NCI-H2081 (cell line): ENCODE measurements at regions not wholly inside any gene's neighbourhood (a gene's known extent, or its start where the extent isn't known, plus 50 kb on each side); places are given as distances from the start of the nearest gene placed in this dataset.
A peak's percentile ranks its signal among the peaks of the same experiment; 100 is the strongest.
"Not testable (repeated sequence)": the region's sequence is repeated elsewhere in the genome, so short reads cannot be mapped to it uniquely, and the experiment has no call there.

Experiments used
- DNase-seq, 2 experiments: peaks; one replicate each; lab custom pipeline; 2025; lab: John Stamatoyannopoulos, UW

DNA sequence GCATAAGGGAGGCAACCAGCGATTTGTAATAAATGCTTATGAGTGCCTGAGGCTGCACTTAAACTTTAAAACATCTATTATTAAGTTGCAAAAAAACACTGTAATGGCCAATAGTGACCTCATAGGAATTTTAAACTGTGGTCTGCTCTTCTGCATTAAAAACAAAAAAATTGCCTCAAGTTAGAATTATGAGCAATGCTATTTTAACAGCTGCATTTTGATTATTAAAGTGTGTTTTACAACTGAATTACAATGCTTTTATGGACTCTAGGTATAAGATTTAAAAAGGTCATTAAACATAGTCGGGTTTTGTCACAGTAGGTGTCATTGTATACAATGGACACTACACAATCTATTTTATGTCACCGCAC, 528.7 kb upstream of the FANCL start:
- peak; percentile 41 to 80 for DNase-seq

DNA sequence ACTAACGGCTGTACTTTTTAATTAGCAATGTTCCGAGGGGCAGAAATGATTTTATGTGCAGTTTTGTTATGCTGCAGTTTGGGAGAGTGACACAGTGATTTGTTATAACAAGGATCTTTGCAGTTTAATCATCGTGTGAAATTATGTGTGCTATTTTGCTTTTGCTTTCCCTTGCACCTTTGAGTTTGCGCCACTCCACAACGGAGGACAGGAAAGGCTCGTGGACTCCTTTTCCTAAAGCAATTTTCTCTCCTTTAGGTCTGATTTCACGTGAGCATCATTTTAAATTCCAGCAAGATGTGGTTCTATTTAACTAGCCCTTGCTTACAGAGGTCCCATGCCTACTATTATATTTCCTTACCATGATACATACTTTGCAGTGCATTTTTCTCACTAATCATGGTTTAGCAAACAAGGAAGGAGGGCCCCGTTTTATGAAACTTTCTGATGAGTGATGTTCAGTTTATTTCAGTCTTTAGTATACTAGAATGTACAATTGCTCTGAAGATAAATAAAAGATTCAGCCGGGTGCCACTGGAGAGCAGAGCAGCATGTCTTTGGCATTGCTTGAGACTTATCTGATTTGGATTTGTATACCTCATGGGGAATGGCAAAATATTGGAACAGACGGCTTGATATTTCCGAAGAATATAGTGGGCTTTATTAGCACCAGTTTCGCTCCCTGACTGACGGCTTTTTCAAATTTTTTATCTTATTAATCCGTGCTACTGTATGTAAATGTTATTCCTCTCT, 528.2 kb upstream of the FANCL start:
- DNase-seq = peak in 1 of 2 experiments; percentile 37

DNA sequence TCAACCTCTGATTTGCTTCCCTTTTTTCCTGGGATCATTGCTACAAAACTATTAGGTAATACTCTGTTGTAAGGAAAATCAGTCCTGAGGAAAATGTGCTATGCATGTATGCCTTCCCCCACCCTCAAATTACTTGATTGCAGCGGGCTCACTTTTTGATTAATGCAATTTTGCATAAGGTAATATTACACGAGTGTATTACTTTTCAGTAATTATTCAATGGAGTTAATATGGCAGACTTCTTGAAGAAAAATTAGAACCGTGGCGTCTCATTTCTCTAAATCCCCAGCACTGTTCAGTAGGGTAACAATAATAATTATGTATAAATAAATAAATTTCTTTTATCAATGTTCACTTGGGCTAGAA, 527.6 kb upstream of the FANCL start:
- no peak for DNase-seq

DNA sequence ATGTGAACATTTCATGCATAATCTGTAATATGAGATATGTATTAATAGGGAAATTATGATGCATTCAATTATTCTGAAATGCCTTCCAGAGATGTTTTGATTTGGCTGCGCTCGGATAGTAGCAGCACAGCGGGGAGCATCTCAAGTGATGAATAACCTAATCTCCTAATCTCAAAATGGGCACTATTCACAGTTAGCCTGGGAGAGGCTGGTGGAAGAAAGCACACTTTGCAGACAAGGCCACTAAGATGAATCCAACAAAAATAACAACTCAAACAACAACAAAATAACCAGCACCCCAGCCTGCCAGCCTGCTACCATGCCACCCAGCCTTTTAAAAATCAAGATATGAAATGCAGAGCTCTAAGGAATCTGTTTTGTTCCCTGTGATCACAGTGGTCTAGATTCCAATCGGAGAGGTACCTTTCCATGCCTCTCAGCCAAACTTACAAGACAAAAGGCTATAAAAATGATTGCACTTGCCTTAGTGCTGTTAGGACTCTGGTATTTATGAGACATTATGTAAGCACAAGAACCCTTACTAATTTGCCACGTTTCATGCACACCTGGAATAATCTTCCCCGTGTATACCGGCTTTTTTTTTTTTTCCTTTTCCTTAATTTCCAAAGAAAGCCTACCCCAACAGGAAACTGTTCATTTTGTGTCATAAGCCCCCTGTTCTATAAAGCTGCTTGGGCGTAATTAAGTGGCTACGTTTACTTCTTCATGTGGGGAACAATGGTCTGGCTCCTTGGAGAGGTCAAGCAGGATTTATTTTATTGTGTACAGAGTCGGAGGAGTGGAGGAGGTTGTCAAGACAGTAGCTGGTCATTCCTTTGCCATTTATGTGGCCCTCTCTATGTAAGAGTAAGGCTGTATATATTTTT, 526.9 kb upstream of the FANCL start:
- no peak for DNase-seq

DNA sequence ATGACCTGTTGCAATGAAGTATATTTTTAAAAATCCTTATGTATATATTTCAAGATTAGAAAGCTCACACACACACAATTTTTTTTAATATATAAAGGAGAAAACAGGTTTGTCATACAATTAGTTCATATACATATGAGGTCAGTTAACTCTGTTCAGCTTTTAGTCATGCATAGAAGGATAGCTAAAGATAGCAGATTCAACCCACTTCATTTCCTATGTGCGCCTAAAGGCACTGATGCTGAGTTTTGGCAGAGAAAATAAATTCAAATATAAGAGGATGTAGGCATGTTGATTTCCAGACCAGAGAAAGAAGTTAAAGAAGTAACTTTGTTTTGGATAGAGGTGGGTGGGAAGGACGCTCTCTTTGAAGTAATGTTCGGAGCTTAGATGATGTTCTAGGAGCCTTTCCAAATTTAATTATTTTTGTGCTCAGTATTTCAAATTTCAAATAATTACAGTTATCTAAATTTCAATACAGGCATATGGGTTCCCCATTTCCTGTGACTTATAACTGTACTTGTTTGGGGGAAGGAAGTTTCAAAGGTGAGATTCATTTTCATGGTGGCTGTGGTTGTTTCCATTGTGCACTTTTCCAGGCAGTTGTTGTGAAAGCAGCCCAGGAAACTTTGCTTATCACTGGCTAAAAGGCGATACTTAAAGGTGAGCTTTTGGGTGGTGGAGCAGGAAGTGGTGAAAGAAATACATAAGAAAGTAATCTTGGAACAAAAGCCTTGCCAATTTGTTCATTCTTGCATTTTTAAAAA, 523.4 kb upstream of the FANCL start:
- DNase-seq = no peak

DNA sequence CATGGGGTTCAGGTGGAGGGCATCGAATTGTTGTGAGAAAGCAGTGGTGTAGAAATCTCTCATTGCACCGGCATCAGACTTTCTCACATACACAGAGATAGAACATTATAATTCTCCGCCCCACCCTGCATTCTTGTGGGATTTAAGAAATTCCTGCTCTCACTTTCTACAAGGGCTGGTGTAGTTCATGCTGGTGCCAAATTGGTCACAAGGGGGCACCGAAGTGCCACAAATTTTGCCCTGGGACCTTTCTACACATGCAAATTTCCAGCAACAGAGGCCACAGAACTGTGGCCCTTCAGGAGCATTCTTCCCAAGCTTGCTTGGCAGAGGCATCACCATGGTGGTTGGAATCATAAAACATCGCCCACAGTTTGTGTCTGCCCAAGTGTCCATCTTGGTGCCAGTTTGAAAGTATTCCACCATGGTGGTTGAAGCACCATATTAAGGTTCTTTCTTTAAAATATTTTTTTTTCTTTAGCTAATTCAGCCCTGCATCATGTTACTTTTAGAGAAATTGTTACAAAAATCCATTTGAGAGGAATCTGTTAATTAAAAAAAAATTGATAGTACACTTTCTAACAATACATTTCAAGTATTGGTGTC, 521.2 kb upstream of the FANCL start:
- peak; percentile 75 to 86 for DNase-seq

DNA sequence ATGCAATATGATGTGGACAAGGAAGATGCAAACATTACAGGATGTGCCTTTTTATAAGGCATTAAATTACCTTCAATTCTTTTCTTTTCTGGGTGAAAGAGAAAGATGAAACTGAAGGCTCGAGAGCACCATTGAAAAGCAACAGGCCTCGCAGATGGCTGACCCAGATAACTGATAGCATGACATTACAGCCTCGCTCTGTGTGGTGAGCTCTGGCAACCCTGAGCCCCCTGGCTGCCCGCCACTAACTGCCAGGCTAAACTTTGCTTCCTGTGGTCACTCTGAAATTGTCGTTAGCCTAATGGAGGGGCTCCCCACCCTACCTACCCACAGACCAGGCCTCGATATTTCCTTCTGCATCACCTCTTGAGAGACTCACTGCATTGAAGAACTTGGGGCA, 516.8 kb upstream of the FANCL start:
- DNase-seq = no peak

DNA sequence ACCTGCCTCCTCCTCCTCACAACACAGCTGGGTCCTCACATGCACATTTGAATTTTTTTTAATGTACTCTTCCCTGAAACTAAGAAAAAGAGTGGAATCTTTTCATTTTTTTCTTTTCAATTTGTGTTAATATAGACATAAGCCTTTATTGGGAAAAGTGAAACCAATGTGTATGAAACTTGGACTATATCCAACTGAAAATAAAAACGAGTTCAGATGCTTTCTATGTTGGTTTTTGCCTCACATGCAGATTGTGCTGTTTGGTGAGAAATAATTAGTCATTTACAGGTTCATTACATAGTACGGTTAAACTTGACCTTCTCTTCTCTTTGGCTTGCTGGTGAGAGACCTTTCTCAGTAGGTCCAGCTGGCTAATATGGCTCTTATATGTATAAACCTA, 515.2 kb upstream of the FANCL start:
- no peak for DNase-seq

DNA sequence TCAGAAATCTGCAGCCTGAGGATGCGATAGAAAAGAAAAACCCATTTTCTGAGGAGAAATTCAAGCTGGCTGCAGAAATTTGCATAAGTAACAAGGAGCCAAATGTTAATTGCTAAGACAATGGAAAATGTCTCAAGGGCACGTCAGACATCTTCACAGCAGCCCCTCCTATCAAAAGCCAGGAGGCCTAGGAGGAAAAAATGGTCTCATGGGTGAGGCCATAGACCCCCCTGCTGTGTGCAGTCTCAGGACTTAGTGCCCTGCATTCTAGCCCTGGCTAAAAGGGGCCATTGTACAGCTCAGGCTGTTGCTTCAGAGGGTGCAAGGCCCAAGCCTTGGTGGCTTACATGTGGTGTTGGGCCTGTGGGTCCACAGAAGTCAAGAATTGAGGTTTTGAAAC, 511.4 kb upstream of the FANCL start:
- DNase-seq = not testable (repeated sequence)

DNA sequence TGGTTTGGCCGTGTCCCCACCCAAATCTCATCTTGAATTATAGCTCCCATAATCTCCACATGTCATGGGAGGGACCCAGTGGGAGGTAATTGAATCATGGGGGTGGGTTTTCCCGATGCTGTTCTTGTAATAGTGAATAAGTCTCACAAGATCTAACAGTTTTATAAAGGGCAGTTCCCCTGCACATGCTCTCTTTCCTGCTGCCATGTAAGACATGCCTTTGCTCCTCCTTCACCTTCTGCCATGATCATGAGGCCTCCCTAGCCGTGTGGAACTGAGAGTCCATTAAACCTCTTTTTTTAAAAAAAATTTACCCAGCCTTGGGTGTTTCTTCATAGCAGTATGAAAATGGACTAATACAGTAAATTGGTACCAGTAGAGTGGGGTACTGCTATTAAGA, 510.6 kb upstream of the FANCL start:
- DNase-seq = not testable (repeated sequence)

DNA sequence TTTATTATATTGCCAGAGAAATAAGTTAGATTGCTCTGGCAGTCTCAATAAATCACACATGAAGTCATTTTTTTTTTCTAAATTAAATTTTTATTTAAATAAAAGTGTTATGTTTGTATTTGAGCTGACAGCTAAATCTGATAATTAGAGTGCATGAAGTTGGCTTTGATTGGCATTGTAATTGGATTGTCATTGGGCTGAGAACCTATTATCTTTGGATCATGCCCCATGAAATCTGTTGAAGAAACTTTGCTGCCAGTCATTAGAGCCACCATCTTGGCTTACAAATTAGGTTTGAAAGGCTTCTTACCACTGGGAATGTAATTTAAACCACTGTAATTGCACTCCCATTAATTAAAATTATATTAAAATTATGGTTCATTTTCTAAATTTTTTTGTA, 507.9 kb upstream of the FANCL start:
- no peak for DNase-seq

DNA sequence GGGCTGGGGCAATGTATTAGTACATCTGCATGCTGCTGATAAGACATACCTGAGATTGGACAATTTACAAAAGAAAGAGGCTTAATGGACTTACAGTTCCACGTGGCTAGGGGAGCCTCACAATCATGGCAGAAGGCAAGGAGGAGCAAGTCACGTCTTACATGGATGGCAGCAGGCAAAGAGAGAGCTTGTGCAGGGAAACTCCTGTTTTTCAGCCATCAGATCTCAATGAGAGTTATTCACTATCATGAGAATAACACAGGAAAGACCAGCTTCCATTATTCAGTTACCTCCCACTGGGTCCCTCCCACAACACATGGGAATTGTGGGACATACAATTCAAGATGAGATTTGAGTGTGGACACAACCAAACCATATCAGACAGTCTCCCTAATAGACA, 504.2 kb upstream of the FANCL start:
- DNase-seq = not testable (repeated sequence)

DNA sequence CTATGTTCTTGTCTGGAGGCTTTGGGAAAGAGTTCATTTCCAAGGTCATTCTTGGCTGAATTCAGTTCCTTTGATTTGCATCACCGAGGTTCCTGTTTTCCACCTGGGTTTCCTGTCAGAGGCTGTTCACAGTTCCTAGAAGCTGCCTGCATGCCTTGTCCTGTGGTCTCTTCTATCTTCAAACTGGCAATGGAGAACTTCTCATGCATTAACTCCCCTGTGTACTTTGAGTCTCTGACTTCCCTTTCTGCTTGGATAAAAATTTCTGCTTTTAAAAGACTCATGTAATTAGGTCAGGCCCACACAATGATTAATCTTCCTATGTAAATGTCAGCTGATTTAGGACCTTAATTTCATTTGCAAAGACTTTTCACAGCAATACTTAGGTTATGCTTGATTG, 499.3 kb upstream of the FANCL start:
- DNase-seq = no peak

DNA sequence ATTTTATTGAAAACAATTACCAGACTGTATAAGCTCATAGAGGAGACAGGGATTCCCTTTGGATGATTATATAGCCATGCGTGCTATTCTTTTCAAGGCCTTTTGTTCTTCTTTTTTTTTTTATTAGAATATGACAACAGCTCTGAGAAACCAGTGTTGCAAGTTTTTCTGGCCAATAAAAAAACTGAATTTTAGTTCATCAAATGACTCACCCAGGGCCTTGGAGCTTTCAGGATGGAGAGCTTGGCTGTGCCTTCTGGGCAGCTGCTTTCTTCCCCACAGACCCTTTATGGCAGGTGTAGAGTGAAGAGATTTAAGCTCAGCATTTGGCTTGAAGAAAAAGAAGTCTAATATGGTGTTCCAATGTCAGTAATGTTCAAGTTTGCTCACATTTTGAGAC, 497.9 kb upstream of the FANCL start:
- DNase-seq = no peak

DNA sequence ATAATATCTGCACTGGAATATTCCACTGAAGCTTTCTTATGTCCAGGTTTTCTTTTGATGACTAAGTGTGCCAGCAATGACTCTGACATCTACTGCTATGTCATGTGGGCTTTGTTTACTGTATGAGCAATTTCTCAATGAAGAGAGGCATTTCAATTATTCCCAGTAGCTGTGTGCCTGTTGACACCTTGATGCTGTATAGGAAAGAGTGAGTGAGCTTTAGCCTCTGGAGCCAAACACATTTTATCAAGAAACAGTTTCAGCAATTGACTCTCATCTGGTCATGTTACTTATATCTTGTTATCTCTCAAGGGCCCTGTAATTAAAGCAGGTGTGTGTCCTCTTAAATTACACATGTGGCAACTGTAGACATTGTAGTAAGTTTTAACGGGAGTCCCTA, 493.2 kb upstream of the FANCL start:
- peak in 1 of 2 experiments; percentile 48 for DNase-seq

DNA sequence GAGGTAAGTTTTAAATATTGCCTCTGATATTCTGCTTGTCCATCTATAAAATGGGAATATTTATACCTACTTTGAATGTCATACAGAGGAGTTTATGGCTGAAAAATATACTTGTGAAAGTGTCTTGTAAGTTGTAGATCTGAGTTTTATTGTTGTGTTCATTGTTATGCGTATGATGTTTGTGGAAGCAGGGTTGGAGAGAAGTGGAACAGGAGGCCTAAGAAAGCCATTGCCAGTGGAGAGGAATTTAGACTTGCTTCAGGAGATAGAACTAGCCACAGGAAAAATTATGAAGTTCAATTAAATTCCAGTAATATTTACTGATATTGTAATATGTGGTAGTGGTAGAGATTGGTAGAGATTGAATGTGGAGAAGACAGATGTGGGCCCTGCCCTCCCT, 491.9 kb upstream of the FANCL start:
- no peak for DNase-seq

DNA sequence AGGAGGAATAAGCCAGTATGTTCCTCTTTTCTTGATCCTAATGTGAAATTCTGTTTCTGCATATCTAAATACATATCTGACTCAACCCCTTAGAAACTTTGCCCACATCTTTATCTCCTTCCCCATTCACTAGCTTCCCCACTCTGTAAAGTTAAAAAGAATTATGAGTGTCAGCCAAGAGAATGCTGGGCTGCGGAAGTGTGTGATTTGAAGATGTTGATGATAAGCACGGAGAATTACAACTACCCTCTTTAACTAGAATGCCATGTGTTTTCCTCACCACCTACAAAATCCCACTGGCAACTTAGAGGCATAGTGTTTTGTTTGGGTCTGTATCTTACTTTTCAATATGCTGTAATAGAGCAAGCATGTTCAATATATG, 490.4 kb upstream of the FANCL start:
- no peak for DNase-seq

DNA sequence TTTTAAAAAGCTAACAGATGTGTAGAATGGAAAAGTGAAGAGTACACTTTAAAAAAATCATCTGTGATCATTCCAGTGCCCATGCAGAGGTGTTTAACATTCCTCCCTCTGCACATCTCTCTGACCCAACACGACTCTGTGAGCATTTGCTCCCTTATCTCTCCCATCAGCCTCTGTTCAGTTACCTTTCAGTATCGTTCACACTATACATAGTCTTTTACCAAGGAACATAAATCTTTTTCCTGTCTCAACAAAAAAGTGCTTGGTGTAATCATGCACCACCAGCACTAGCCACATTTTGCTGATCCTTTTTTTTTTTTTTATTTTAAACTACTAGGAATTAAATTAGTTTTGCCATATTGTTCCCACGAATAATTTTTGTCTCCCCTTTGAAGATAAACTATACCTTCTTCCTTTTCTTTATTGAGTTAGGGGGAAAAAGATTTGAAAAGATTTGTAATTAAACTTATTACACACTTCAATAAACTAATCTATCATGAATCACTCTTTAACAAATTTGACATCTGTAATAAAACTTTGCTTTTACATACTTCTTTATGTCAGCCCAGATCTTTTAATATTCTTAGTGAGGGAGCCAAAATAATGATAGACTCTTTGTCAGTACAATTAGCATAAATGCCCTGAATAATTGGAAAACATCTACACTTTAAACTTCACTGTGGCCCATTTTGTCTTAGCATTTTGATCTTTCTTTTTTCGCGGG, 489.8 kb upstream of the FANCL start:
- DNase-seq = no peak

DNA sequence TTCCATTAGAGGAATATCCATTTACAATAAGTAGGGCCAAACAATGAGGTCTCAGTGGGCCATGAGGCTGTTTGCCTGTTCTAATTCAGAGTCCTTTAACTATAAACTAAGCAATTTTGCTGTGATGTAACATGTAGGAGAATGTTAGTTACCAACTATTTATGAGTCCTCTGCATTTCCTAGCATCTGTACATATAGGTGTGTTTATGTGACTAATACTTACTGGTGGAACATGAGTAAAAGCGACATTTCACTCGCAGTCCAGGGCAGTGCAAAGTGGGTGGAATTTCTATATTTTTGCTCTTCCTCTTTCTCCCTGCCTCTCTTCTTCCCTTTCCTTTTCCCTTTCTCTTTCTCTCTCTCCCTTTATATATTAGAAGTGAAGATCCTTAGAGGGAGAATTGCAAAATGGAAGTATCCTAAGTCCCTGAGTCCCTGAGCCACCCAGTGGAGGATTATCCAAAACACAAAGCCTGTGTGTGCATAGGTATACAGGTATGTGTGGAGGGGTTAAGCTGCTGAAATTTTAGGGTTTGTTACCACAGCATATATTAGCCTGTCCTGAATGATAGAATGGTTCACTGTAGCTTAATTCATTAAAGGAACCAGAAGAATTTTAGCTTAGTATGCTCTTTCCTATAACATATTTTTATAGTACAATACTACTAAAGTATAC, 487.0 kb upstream of the FANCL start:
- DNase-seq = no peak

DNA sequence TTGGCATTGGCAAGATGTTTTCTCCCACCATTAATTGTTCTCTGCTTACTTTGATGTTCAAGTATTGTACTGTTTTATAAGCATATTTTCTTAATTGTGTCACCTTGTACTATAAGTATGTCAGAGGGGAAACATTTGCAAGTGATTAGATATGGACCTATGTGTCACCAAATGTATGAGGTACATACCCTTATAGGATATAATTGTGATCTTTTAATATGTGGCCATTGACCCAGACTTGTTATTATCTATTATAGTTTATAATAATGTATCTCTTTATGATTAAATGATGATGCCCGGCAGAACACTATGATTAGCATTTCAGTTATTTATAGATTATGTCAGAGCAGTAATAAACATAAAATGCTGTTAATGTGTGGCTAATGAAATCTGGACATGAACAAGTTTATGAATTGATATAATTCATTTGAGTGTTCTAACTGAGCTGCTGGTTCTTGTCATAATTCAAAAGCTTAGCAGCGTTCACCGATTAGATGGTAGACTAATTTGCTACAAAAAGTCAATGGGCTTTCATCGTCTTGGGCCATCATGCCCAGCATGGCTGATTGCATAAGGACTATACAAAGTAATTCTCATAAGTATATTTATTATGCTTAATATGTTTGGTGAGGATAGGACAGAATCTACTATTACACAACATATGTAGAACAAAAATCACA, 480.9 kb upstream of the FANCL start:
- DNase-seq = no peak
